Lower leg skin (tissue), 4 donors: ENCODE measurements at regions not wholly inside any gene's neighbourhood (a gene's known extent, or its start where the extent isn't known, plus 50 kb on each side); places are given as distances from the start of the nearest gene placed in this dataset.

Experiments
- DNase-seq, 2 donors: peaks; one replicate each; pipeline ENCODE4 v3.0.0-alpha.2; 2019; ENCODE audit warnings: low spot score in 2 of 2
- H3K4me3 ChIP-seq: fragments of 200-600 bp; sonication (generic); 2 replicates; pipeline ENCODE4 v1.5.1; 2017; ENCODE audit warnings: mild to moderate bottlenecking, low read depth; ENCODE audit not compliant: poor library complexity, severe bottlenecking
- CTCF ChIP-seq, 3 donors: fragments of 450-650 bp; IDR thresholded peaks; one replicate each; pipeline ENCODE4 v1.5.1; 2016; ENCODE audit warnings: antibody characterized with exemption in 3 of 3, mild to moderate bottlenecking in 3 of 3, moderate library complexity in 2 of 3
- POLR2A ChIP-seq, 2 donors: fragments of 450-650 bp; IDR thresholded peaks; one replicate each; pipeline ENCODE4 v1.6.1; 2016 to 2017; ENCODE audit warnings: antibody characterized with exemption in 2 of 2, mild to moderate bottlenecking in 1 of 2, moderate library complexity in 1 of 2
- WGBS, 2 donors: methylation state at CpG; one replicate each; pipeline ENCODE4 v1.1.5; 2018; 5-methylcytosine and 5-hydroxymethylcytosine counted together
- intact Hi-C: fragments of 100-400 bp; cut with DNase I; formaldehyde crosslinking; loops from one replicate; pipeline ENCODE4 v1.15.0; 2023; ENCODE audit warnings: low total_unique reads

GRCh38 chr9:113770396-113770795, 105.7 kb upstream of the ZNF618 start:
- DNase-seq, result no peak
- TF ChIP-seq POLR2A (IDR thresholded peaks at IDR 0.05) (no peak), CTCF (IDR thresholded peaks at IDR 0.05) (no peak)
- intact Hi-C loops, result no loop called here
- 66 to 75% methylated on average over 5 of the region's 5 CpGs for WGBS, 2 donors
- H3K4me3 ChIP-seq, result no peak overlapping the region

- 60 to 75% methylated on average over 4 of the region's 4 CpGs for WGBS, 2 donors
- intact Hi-C loops, result no loop called here
- no peak overlapping the region for H3K4me3 ChIP-seq
- no peak for DNase-seq
- TF ChIP-seq POLR2A (IDR thresholded peaks at IDR 0.05), result no peak
- no peak for TF ChIP-seq CTCF (IDR thresholded peaks at IDR 0.05)
Measured at GRCh38 chr9:113771199-113771598, 104.9 kb upstream of the ZNF618 start.

- intact Hi-C loops, result no loop called here
- H3K4me3 ChIP-seq, result no peak overlapping the region
- 50 to 54% methylated on average over 6 of the region's 6 CpGs for WGBS, 2 donors
- DNase-seq, result peak in 1 of 2 donors; percentile 24
- TF ChIP-seq CTCF (IDR thresholded peaks at IDR 0.05) (no peak), POLR2A (IDR thresholded peaks at IDR 0.05) (no peak)
Measured at GRCh38 chr9:113772121-113772810, 103.8 kb upstream of the ZNF618 start.

- no peak overlapping the region for H3K4me3 ChIP-seq
- intact Hi-C loops, result no loop called here
- no peak for TF ChIP-seq POLR2A (IDR thresholded peaks at IDR 0.05)
- TF ChIP-seq CTCF (IDR thresholded peaks at IDR 0.05), result no peak
- 92 to 96% methylated on average over 1 of the region's 1 CpG for WGBS, 2 donors
- no peak for DNase-seq
Measured at GRCh38 chr9:113774963-113775362, 101.1 kb upstream of the ZNF618 start.

- 56 to 60% methylated on average over 3 of the region's 3 CpGs for WGBS, 2 donors
- no peak overlapping the region for H3K4me3 ChIP-seq
- DNase-seq, result no peak
- intact Hi-C loops, result no loop called here
- no peak for TF ChIP-seq CTCF (IDR thresholded peaks at IDR 0.05)
- TF ChIP-seq POLR2A (IDR thresholded peaks at IDR 0.05), result no peak
Measured at GRCh38 chr9:113775749-113776148, 100.4 kb upstream of the ZNF618 start.

- H3K4me3 ChIP-seq, result no peak overlapping the region
- 44 to 53% methylated on average over 3 of the region's 3 CpGs for WGBS, 2 donors
- TF ChIP-seq POLR2A (IDR thresholded peaks at IDR 0.05), result no peak
- TF ChIP-seq CTCF (IDR thresholded peaks at IDR 0.05), result no peak
- DNase-seq, result no peak
- intact Hi-C loops, result no loop called here
Measured at GRCh38 chr9:113776194-113776593, 99.9 kb upstream of the ZNF618 start.
